C4-2B (cell line): ENCODE measurements at regions not wholly inside any gene's neighbourhood (a gene's known extent, or its start where the extent isn't known, plus 50 kb on each side); places are given as distances from the start of the nearest gene placed in this dataset.

Source experiments
- ZFX ChIP-seq: fragments of 450-650 bp; IDR thresholded peaks from 2 replicates; pipeline ENCODE4 v1.6.1; 2017
- TF ChIP-seq, protein P1 (sequence below): fragments of 450-650 bp; conservative IDR thresholded peaks from 2 replicates; pipeline ENCODE4 v1.5.1; 2017; ENCODE audit warnings: mild to moderate bottlenecking

GRCh38 chr11:26144911-26145310, 187.0 kb upstream of the ANO3 start:
- TF ChIP-seq, protein P1, sequence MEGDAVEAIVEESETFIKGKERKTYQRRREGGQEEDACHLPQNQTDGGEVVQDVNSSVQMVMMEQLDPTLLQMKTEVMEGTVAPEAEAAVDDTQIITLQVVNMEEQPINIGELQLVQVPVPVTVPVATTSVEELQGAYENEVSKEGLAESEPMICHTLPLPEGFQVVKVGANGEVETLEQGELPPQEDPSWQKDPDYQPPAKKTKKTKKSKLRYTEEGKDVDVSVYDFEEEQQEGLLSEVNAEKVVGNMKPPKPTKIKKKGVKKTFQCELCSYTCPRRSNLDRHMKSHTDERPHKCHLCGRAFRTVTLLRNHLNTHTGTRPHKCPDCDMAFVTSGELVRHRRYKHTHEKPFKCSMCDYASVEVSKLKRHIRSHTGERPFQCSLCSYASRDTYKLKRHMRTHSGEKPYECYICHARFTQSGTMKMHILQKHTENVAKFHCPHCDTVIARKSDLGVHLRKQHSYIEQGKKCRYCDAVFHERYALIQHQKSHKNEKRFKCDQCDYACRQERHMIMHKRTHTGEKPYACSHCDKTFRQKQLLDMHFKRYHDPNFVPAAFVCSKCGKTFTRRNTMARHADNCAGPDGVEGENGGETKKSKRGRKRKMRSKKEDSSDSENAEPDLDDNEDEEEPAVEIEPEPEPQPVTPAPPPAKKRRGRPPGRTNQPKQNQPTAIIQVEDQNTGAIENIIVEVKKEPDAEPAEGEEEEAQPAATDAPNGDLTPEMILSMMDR: no peak
- TF ChIP-seq ZFX: no peak
